GM23338 (cell line): ENCODE measurements at regions not wholly inside any gene's neighbourhood (a gene's known extent, or its start where the extent isn't known, plus 50 kb on each side); places are given as distances from the start of the nearest gene placed in this dataset.

Experiments used
- ATAC-seq: fragments of 200-7000 bp; cut with Tn5 transposase; 3 replicates; pipeline ENCODE4 v1.9.1; 2020
- DNase-seq: peaks from one replicate; pipeline ENCODE4 v3.0.0-alpha.2; 2015; ENCODE audit warnings: low spot score
- H2AFZ ChIP-seq: fragments of 200-600 bp; sonication (generic); 2 replicates; pipeline ENCODE4 v1.8.0; 2016; ENCODE audit warnings: antibody characterized with exemption, mild to moderate bottlenecking, moderate library complexity
- H3F3A ChIP-seq: fragments of 200-600 bp; sonication (generic); replicated peaks from 2 replicates; pipeline ENCODE4 v1.8.0; 2017; ENCODE audit warnings: antibody characterized with exemption, mixed run types, low read depth
- H3K27ac ChIP-seq: fragments of 200-600 bp; sonication (generic); 2 replicates; pipeline ENCODE4 v1.6.1; 2016; ENCODE audit warnings: low read depth
- H3K27me3 ChIP-seq: fragments of 200-600 bp; sonication (generic); 2 replicates; pipeline ENCODE4 v1.8.0; 2016; ENCODE audit warnings: mild to moderate bottlenecking, mixed run types, moderate library complexity; ENCODE audit not compliant: insufficient read depth
- H3K36me3 ChIP-seq: fragments of 200-600 bp; sonication (generic); 2 replicates; pipeline ENCODE4 v1.8.0; 2016; ENCODE audit warnings: mild to moderate bottlenecking; ENCODE audit not compliant: insufficient read depth
- H3K4me1 ChIP-seq: fragments of 200-600 bp; sonication (generic); 2 replicates; pipeline ENCODE4 v1.8.0; 2016; ENCODE audit warnings: mild to moderate bottlenecking, moderate library complexity; ENCODE audit not compliant: insufficient read depth
- H3K4me2 ChIP-seq: fragments of 200-600 bp; sonication (generic); 2 replicates; pipeline ENCODE4 v1.7.1; 2017; ENCODE audit warnings: mixed run types
- H3K4me3 ChIP-seq: fragments of 200-600 bp; sonication (generic); 2 replicates; pipeline ENCODE4 v1.6.1; 2016; ENCODE audit warnings: mixed run types
- H3K79me2 ChIP-seq: fragments of 200-600 bp; sonication (generic); replicated peaks from 2 replicates; pipeline ENCODE4 v1.8.0; 2017; ENCODE audit warnings: mild to moderate bottlenecking; ENCODE audit not compliant: insufficient read depth
- H3K9me2 ChIP-seq: fragments of 200-600 bp; sonication (generic); 2 replicates; pipeline ENCODE4 v1.8.0; 2017; ENCODE audit not compliant: insufficient read depth
- H4K20me1 ChIP-seq: fragments of 200-600 bp; sonication (generic); replicated peaks from 2 replicates; pipeline ENCODE4 v1.8.0; 2017; ENCODE audit warnings: mild to moderate bottlenecking; ENCODE audit not compliant: insufficient read depth
- H3K27ac Mint-ChIP-seq: 2 replicates; pipeline ENCODE4 v1.8.0; 2020; ENCODE audit warnings: inconsistent platforms, mild to moderate bottlenecking, moderate library complexity, mixed read lengths
- H3K27me3 Mint-ChIP-seq: 3 replicates; pipeline ENCODE4 v1.8.0; 2022; ENCODE audit warnings: low read depth, mild to moderate bottlenecking, moderate library complexity, mixed read lengths, inconsistent platforms; ENCODE audit not compliant: insufficient read depth, poor library complexity
- H3K36me3 Mint-ChIP-seq: 3 replicates; pipeline ENCODE4 v1.8.0; 2021; ENCODE audit warnings: low read depth, mild to moderate bottlenecking, inconsistent platforms, moderate library complexity, mixed read lengths
- H3K4me1 Mint-ChIP-seq: 3 replicates; pipeline ENCODE4 v1.8.0; 2020; ENCODE audit warnings: mild to moderate bottlenecking, inconsistent platforms, mixed read lengths
- H3K4me3 Mint-ChIP-seq: 3 replicates; pipeline ENCODE4 v1.8.0; 2021; ENCODE audit warnings: moderate library complexity, mild to moderate bottlenecking, inconsistent platforms, mixed read lengths
- H3K9me3 Mint-ChIP-seq: 3 replicates; pipeline ENCODE4 v1.8.0; 2020; ENCODE audit warnings: moderate library complexity, mild to moderate bottlenecking, inconsistent platforms, mixed read lengths
- CREB1 ChIP-seq: fragments of 250-450 bp; sonication (Bioruptor Pico); IDR thresholded peaks from 2 replicates; pipeline ENCODE4 v1.5.0; 2020; ENCODE audit warnings: low read depth, mild to moderate bottlenecking, moderate library complexity
- EZH2 ChIP-seq: fragments of 200-600 bp; sonication (generic); IDR thresholded peaks from one replicate; pipeline ENCODE4 v1.8.0; 2017; ENCODE audit warnings: antibody characterized with exemption, mild to moderate bottlenecking, low read depth; ENCODE audit not compliant: unreplicated experiment
- EZH2phosphoT487 ChIP-seq: fragments of 200-600 bp; sonication (generic); IDR thresholded peaks from one replicate; pipeline ENCODE4 v1.8.1; 2018; ENCODE audit warnings: antibody characterized with exemption; ENCODE audit not compliant: unreplicated experiment
- JUNB ChIP-seq: IDR thresholded peaks from one replicate; pipeline ENCODE4 v1.6.1; 2016; ENCODE audit warnings: antibody characterized with exemption; ENCODE audit not compliant: unreplicated experiment
- NANOG ChIP-seq: IDR thresholded peaks from 2 replicates; pipeline ENCODE4 v1.6.1; 2016; ENCODE audit warnings: antibody characterized with exemption, borderline replicate concordance
- POLR2AphosphoS5 ChIP-seq: IDR thresholded peaks from 2 replicates; pipeline ENCODE4 v1.6.1; 2016; ENCODE audit warnings: antibody characterized with exemption, low read depth
- STAT1 ChIP-seq: IDR thresholded peaks from one replicate; pipeline ENCODE4 v1.6.1; 2016; ENCODE audit warnings: antibody characterized with exemption; ENCODE audit not compliant: unreplicated experiment
- ZNF114 ChIP-seq: fragments of 250-450 bp; sonication (Bioruptor Pico); IDR thresholded peaks from 2 replicates; pipeline ENCODE4 v1.5.0; 2020; ENCODE audit warnings: mild to moderate bottlenecking, moderate library complexity
- ZNF331 ChIP-seq: fragments of 250-450 bp; sonication (Bioruptor Pico); IDR thresholded peaks from 2 replicates; pipeline ENCODE4 v1.5.0; 2020; ENCODE audit warnings: low read depth, mild to moderate bottlenecking, moderate library complexity
- TF ChIP-seq, protein P1 (sequence below), 2 experiments: fragments of 200-600 bp in 1 of 2; sonication (generic) in 1 of 2; conservative IDR thresholded peaks; 2 replicates each; pipeline versions ENCODE4 v1.5.1 to v1.6.1; 2016 to 2017; ENCODE audit warnings: antibody characterized with exemption in 2 of 2, low read depth in 2 of 2, mild to moderate bottlenecking in 2 of 2, moderate library complexity in 1 of 2
- TF ChIP-seq, protein P2 (sequence below): IDR thresholded peaks from one replicate; pipeline ENCODE4 v1.6.1; 2018; ENCODE audit warnings: antibody characterized with exemption; ENCODE audit not compliant: unreplicated experiment
- TF ChIP-seq, protein P3 (sequence below): fragments of 250-450 bp; sonication (Bioruptor Pico); IDR thresholded peaks from 2 replicates; pipeline ENCODE4 v1.5.0; 2020; ENCODE audit warnings: mild to moderate bottlenecking, moderate library complexity
- TF ChIP-seq, protein P4 (sequence below): IDR thresholded peaks from 2 replicates; pipeline ENCODE4 v1.6.1; 2016; ENCODE audit warnings: antibody characterized with exemption

DNA sequence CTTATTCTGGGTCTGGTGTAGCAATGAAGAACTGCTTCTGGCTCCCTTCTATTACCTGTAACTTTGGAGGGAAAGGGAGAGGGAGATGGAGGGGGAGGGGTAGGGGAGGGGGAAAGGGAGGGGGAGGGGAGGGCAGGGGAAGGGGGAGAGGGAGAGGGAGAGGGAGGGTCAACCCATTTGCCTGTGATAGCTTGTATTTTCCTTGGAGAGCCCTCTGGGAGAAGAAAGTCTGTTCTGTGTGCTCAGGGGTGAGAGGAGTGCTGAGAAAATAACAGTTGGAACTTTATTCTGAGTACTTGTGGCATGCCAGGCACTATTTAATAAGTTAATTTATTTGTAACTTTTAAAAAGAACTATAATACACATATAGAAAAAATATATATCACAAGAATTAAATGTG is 70.7 kb upstream of the TSPAN2 start:
- Histone ChIP-seq H3K4me2 (no peak overlapping the region), H3K27me3 (no peaks in the 10 kb centered on the region), H3K79me2 (no peaks in the 10 kb centered on the region), H4K20me1 (no peaks in the 10 kb centered on the region), H3K4me3 (no peak overlapping the region), H2AFZ (no peak overlapping the region), H3K27ac (no peak overlapping the region), H3K4me1 (no peaks in the 10 kb centered on the region), H3K9me2 (peaks cover 13% of the 10 kb centered on the region; the same call in 1 of the 2 replicates), H3F3A (no peaks in the 10 kb centered on the region), H3K36me3 (no peaks in the 10 kb centered on the region)
- Mint-ChIP-seq H3K4me1 (no peaks in the 10 kb centered on the region), H3K36me3 (no peaks in the 10 kb centered on the region), H3K27me3 (no peaks in the 10 kb centered on the region), H3K4me3 (no peak overlapping the region), H3K27ac (no peak overlapping the region), H3K9me3 (no peaks in the 10 kb centered on the region)
- DNase-seq, result no peak
- ATAC-seq, result no peak
- no peak for TF ChIP-seq STAT1
- TF ChIP-seq NANOG, result no peak
- TF ChIP-seq, protein P1, sequence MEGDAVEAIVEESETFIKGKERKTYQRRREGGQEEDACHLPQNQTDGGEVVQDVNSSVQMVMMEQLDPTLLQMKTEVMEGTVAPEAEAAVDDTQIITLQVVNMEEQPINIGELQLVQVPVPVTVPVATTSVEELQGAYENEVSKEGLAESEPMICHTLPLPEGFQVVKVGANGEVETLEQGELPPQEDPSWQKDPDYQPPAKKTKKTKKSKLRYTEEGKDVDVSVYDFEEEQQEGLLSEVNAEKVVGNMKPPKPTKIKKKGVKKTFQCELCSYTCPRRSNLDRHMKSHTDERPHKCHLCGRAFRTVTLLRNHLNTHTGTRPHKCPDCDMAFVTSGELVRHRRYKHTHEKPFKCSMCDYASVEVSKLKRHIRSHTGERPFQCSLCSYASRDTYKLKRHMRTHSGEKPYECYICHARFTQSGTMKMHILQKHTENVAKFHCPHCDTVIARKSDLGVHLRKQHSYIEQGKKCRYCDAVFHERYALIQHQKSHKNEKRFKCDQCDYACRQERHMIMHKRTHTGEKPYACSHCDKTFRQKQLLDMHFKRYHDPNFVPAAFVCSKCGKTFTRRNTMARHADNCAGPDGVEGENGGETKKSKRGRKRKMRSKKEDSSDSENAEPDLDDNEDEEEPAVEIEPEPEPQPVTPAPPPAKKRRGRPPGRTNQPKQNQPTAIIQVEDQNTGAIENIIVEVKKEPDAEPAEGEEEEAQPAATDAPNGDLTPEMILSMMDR (conservative IDR thresholded peaks at IDR 0.05; ENCODE audit: low read depth in 2 of 2), result no peak
- no peak for TF ChIP-seq ZNF114 (CRISPR knock-in tag)
- TF ChIP-seq, protein P2, sequence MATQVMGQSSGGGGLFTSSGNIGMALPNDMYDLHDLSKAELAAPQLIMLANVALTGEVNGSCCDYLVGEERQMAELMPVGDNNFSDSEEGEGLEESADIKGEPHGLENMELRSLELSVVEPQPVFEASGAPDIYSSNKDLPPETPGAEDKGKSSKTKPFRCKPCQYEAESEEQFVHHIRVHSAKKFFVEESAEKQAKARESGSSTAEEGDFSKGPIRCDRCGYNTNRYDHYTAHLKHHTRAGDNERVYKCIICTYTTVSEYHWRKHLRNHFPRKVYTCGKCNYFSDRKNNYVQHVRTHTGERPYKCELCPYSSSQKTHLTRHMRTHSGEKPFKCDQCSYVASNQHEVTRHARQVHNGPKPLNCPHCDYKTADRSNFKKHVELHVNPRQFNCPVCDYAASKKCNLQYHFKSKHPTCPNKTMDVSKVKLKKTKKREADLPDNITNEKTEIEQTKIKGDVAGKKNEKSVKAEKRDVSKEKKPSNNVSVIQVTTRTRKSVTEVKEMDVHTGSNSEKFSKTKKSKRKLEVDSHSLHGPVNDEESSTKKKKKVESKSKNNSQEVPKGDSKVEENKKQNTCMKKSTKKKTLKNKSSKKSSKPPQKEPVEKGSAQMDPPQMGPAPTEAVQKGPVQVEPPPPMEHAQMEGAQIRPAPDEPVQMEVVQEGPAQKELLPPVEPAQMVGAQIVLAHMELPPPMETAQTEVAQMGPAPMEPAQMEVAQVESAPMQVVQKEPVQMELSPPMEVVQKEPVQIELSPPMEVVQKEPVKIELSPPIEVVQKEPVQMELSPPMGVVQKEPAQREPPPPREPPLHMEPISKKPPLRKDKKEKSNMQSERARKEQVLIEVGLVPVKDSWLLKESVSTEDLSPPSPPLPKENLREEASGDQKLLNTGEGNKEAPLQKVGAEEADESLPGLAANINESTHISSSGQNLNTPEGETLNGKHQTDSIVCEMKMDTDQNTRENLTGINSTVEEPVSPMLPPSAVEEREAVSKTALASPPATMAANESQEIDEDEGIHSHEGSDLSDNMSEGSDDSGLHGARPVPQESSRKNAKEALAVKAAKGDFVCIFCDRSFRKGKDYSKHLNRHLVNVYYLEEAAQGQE, result no peak
- TF ChIP-seq EZH2phosphoT487, result no peak
- TF ChIP-seq ZNF331 (CRISPR knock-in tag), result no peak
- TF ChIP-seq, protein P3, sequence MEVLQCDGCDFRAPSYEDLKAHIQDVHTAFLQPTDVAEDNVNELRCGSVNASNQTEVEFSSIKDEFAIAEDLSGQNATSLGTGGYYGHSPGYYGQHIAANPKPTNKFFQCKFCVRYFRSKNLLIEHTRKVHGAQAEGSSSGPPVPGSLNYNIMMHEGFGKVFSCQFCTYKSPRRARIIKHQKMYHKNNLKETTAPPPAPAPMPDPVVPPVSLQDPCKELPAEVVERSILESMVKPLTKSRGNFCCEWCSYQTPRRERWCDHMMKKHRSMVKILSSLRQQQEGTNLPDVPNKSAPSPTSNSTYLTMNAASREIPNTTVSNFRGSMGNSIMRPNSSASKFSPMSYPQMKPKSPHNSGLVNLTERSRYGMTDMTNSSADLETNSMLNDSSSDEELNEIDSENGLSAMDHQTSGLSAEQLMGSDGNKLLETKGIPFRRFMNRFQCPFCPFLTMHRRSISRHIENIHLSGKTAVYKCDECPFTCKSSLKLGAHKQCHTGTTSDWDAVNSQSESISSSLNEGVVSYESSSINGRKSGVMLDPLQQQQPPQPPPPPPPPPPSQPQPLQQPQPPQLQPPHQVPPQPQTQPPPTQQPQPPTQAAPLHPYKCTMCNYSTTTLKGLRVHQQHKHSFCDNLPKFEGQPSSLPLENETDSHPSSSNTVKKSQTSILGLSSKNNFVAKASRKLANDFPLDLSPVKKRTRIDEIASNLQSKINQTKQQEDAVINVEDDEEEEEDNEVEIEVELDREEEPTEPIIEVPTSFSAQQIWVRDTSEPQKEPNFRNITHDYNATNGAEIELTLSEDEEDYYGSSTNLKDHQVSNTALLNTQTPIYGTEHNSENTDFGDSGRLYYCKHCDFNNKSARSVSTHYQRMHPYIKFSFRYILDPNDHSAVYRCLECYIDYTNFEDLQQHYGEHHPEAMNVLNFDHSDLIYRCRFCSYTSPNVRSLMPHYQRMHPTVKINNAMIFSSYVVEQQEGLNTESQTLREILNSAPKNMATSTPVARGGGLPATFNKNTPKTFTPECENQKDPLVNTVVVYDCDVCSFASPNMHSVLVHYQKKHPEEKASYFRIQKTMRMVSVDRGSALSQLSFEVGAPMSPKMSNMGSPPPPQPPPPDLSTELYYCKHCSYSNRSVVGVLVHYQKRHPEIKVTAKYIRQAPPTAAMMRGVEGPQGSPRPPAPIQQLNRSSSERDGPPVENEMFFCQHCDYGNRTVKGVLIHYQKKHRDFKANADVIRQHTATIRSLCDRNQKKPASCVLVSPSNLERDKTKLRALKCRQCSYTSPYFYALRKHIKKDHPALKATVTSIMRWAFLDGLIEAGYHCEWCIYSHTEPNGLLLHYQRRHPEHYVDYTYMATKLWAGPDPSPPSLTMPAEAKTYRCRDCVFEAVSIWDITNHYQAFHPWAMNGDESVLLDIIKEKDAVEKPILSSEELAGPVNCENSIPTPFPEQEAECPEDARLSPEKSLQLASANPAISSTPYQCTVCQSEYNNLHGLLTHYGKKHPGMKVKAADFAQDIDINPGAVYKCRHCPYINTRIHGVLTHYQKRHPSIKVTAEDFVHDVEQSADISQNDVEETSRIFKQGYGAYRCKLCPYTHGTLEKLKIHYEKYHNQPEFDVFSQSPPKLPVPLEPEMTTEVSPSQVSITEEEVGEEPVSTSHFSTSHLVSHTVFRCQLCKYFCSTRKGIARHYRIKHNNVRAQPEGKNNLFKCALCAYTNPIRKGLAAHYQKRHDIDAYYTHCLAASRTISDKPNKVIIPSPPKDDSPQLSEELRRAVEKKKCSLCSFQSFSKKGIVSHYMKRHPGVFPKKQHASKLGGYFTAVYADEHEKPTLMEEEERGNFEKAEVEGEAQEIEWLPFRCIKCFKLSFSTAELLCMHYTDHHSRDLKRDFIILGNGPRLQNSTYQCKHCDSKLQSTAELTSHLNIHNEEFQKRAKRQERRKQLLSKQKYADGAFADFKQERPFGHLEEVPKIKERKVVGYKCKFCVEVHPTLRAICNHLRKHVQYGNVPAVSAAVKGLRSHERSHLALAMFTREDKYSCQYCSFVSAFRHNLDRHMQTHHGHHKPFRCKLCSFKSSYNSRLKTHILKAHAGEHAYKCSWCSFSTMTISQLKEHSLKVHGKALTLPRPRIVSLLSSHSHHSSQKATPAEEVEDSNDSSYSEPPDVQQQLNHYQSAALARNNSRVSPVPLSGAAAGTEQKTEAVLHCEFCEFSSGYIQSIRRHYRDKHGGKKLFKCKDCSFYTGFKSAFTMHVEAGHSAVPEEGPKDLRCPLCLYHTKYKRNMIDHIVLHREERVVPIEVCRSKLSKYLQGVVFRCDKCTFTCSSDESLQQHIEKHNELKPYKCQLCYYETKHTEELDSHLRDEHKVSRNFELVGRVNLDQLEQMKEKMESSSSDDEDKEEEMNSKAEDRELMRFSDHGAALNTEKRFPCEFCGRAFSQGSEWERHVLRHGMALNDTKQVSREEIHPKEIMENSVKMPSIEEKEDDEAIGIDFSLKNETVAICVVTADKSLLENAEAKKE (CRISPR knock-in tag), result no peak
- TF ChIP-seq JUNB, result no peak
- TF ChIP-seq, protein P4, sequence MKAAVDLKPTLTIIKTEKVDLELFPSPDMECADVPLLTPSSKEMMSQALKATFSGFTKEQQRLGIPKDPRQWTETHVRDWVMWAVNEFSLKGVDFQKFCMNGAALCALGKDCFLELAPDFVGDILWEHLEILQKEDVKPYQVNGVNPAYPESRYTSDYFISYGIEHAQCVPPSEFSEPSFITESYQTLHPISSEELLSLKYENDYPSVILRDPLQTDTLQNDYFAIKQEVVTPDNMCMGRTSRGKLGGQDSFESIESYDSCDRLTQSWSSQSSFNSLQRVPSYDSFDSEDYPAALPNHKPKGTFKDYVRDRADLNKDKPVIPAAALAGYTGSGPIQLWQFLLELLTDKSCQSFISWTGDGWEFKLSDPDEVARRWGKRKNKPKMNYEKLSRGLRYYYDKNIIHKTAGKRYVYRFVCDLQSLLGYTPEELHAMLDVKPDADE, result no peak
- TF ChIP-seq CREB1 (CRISPR knock-in tag), result no peak
- no peak for TF ChIP-seq POLR2AphosphoS5
- no peak for TF ChIP-seq EZH2
